ENCODE measurements at regions not wholly inside any gene's neighbourhood (a gene's known extent, or its start where the extent isn't known, plus 50 kb on each side); places are given as distances from the start of the nearest gene placed in this dataset.

GRCh38 chr10:125316436-125316835, 156.1 kb upstream of the CTBP2 start:
- TF ChIP-seq CTCF (optimal IDR thresholded peaks at IDR 0.05 in 1 of 3, IDR thresholded peaks at IDR 0.05 in 1 of 3, conservative IDR thresholded peaks at IDR 0.05 in 1 of 3; ENCODE audit: extremely low read depth in 1 of 3, insufficient read depth in 2 of 3, low read length in 3 of 3) (no peak), EZH2 (IDR thresholded peaks at IDR 0.05; ENCODE audit: low read length) (no peak)

Measured in keratinocyte (primary cell).